ENCODE measurements at regions not wholly inside any gene's neighbourhood (a gene's known extent, or its start where the extent isn't known, plus 50 kb on each side); places are given as distances from the start of the nearest gene placed in this dataset.
"Not testable (repeated sequence)": the region's sequence is repeated elsewhere in the genome, so short reads cannot be mapped to it uniquely, and the experiment has no call there.

GRCh38 chr22:49699928-49700498 is 127.7 kb downstream of the BRD1 start:
- no peak for DNase-seq (ENCODE audit: low spot score)
- intact Hi-C loops (cut with DNase I) = no loop called here

DNA sequence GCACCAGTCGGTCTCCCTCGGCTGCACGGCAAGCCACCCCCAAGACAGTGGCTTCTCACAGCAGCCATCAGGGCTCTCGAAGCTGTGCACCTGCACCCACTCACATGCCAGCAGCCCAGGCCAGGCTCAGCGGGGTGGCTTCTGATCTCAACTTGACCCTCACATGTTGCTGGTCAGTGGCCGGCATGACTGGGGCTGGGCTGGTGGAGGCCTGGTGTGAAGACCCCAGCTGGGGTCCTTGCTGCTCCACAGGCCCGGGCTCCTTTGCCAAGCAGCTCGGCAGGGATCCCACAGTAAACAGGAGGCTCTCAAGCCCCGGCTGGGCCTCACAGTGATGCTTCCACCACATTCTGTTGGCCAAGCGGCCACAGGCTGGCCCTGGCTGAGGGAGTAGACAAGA is 128.2 kb downstream of the BRD1 start:
- intact Hi-C loops (cut with DNase I) = no loop called here
- DNase-seq (ENCODE audit: low spot score) = no peak

- peak; percentile 35 for DNase-seq (ENCODE audit: low spot score)
- intact Hi-C loops (cut with DNase I) = not testable (repeated sequence)
Measured at GRCh38 chr22:49698616-49699015, 129.1 kb downstream of the BRD1 start.

DNA sequence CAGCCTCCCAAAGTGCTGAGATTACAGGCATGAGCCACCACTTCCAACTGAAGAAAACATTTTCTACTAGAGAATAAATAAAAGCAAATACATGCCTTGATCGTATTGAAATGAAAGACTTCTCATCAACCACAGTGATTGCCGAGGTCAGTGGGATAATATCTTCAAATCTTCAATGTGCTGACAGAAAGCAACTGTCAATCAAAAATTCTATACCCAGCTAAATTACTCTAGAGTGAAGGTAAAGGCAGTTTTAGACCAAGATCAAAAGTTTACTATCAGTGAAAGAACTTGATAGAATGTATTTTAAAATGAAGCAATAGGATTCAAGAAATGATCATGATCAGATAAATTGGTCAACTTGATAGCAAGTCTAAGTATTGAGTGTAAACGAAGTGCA is 130.6 kb downstream of the BRD1 start:
- intact Hi-C loops (cut with DNase I) = no loop called here

DNA sequence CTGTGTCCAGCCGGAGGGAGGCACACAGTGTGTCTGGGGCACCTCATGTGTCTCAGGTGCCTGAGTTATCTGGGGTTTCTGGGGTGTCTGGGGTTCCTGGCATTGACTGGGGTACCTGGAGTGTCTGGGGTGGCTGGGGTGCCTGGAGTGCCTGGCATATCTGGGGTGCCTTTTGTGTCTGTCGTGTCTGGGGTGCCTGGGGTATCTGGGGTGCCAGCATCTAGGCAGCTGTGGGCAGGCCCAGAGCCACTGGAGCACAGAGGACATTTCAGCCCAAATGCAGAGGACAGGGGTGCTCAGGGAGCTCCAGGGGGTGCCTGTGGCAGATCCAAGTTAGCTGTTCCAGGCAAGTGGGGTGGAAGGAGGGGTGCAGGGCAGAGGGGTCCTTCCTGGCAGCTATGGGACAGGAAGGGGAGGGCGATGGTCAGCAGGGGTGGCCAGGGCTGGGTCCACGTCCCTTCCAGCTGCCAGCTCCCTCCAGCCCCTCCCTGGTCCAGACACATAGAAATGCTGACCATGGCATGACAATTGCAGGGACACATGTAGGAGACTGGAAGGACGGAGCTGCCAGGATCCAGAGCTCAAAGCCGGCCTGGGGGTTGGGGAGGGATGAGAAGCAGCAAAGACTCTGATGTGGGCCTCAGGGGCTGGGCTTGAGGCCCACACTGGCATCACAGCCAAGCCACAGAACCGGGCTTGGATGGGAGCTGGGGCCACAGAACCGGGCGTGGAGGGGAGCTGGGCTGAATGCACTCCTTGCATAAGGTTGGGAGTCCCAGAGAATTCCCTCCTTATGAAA is 133.0 kb downstream of the BRD1 start:
- no peak for DNase-seq (ENCODE audit: low spot score)
- intact Hi-C loops (cut with DNase I) = no loop called here

More for the DNA sequence above, 130.6 kb downstream of the BRD1 start:
- no peak for DNase-seq (ENCODE audit: low spot score)

DNA sequence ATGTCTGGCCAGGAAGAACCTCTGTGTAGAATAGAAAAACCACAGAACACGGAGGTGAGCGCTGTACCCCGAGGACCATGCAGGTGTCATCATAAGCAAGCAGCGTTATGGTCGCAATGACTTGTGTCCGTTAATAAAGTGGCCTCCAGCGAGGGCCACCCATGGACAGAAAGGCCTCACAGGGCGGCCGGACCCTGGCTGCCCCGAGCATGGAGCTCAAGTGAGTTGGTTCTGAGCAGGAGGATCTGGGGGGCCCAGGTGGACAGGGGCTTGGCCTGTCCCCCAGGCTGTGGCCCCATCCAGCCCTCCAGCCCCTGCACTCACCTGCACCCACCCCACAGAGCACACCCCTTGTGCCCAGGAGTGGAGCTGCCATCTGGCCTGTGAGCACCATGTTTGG is 133.8 kb downstream of the BRD1 start:
- no peak for DNase-seq (ENCODE audit: low spot score)
- intact Hi-C loops (cut with DNase I) = no loop called here

- DNase-seq (ENCODE audit: low spot score) = no peak
- intact Hi-C loops (cut with DNase I) = no loop called here
Measured at GRCh38 chr22:49693416-49693815, 134.3 kb downstream of the BRD1 start.

GRCh38 chr22:49692499-49693225 is 135.0 kb downstream of the BRD1 start:
- intact Hi-C loops (cut with DNase I) = no loop called here
- no peak for DNase-seq (ENCODE audit: low spot score)

- intact Hi-C loops (cut with DNase I) = no loop called here
- no peak for DNase-seq (ENCODE audit: low spot score)
Measured at GRCh38 chr22:49691256-49691655, 136.4 kb downstream of the BRD1 start.

DNA sequence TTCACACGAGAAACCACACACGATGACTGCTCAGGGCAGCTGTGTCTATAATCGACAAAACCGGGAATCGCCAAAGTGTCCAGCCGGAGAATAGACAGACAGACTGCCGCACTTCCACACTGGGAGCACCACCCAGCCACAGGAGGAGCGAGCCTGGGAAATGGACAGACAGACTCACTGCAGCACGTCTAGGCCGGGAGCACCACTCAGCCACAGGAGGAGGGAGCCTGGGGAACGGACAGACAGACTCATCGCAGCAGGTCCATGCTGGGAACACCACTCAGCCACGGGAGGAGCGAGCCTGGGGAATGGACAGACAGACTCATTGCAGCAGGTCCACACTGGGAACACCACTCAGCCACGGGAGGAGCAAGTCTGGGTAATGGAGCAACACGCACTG is 137.2 kb downstream of the BRD1 start:
- intact Hi-C loops (cut with DNase I) = no loop called here
- DNase-seq (ENCODE audit: low spot score) = no peak

GRCh38 chr22:49689858-49690257 is 137.8 kb downstream of the BRD1 start:
- intact Hi-C loops (cut with DNase I) = no loop called here
- no peak for DNase-seq (ENCODE audit: low spot score)

GRCh38 chr22:49689255-49689770 is 138.4 kb downstream of the BRD1 start:
- intact Hi-C loops (cut with DNase I) = no loop called here
- no peak for DNase-seq (ENCODE audit: low spot score)

GRCh38 chr22:49688516-49689254 is 139.0 kb downstream of the BRD1 start:
- intact Hi-C loops (cut with DNase I) = no loop called here
- no peak for DNase-seq (ENCODE audit: low spot score)

- intact Hi-C loops (cut with DNase I) = no loop called here
- no peak for DNase-seq (ENCODE audit: low spot score)
Measured at GRCh38 chr22:49687786-49688515, 139.7 kb downstream of the BRD1 start.

GRCh38 chr22:49687333-49687732 is 140.3 kb downstream of the BRD1 start:
- no peak for DNase-seq (ENCODE audit: low spot score)
- intact Hi-C loops (cut with DNase I) = no loop called here

GRCh38 chr22:49686495-49687219 is 141.0 kb downstream of the BRD1 start:
- DNase-seq (ENCODE audit: low spot score) = no peak
- intact Hi-C loops (cut with DNase I) = no loop called here

DNA sequence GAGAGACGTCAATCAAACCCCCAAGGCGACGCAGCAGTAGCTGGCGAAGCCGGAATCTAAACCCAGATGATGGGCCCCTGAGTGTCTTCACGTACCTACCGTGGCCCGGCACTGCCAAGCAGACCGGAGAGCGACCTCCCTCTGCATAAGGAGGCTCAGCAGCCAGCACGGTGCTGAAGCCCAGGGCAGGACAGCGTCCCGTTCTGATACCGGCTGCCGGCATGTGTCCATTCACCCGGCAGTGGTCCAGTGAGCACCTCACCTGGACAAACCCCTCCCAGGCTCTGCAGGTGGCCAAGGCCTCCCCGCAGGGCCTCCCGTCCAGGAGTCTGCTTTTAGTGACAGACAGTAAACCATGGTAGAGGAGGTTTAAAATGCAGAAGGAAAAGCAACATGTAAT is 142.0 kb downstream of the BRD1 start:
- intact Hi-C loops (cut with DNase I) = no loop called here
- no peak for DNase-seq (ENCODE audit: low spot score)

DNA sequence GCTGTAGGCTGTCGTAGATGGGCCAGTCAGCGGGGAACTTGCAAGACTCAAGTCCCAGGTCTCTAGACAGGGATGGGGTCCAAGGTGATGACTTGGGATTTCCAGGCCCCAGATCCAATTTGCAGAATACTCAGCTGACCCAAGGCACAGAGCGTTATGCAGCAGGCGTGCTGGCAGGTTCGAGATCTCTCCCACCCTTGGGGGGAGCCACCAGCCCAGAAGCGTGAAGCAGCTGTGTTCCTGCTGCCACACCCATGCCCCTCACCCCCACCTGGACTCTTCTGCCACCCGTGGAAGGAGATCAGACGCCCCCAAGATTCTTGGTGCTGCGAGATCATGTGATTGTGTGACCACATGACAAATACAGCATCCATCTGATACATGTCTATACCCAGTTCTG is 142.6 kb downstream of the BRD1 start:
- no peak for DNase-seq (ENCODE audit: low spot score)

More for the DNA sequence above, 142.6 kb downstream of the BRD1 start:
- intact Hi-C loops (cut with DNase I) = no loop called here
